ENCODE measurements at regions not wholly inside any gene's neighbourhood (a gene's known extent, or its start where the extent isn't known, plus 50 kb on each side); places are given as distances from the start of the nearest gene placed in this dataset.

DNA sequence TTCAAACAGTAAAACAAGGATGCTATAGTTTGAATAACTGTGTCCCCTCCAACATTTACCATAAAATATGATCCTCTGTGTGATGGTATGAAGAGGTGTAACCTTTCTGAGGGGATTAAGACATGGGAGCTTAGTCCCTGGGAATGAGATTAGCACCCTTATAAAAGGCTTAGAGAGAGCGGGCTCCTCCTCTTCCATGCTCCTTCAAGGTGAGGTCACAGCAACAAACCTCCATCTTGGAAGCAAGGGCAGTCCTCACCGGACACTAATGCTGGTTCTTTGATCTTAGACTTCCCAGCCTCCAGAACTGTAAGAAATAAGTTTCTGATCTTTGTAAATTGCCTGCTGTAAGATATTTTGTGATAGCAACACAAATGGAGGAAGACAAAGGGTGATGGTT lies 700.3 kb downstream of the TMEM182 start:
- FAIRE-seq, result no peak
- DNase-seq (ENCODE audit: insufficient read length, low spot score), result no peak

DNA sequence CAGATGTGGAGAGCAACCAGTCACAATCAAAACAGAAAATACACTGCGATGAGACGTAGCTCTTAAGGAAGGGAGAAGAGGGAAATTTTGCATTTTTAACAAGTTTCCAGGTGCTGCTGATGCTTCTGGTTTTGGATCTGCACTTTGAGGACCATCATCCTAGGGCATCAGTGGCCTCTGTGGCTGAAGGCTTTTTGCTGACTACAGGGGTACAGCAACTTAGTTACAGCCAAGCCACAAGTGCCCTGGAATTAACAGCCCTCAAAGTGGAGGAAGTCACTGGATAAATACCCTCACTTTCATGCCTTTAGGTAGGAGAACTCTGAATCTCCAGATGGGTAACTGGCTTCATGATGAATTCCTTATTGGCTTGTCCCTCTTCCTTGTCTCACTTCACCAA lies 700.9 kb downstream of the TMEM182 start:
- no peak for FAIRE-seq
- DNase-seq (ENCODE audit: insufficient read length, low spot score), result no peak

- FAIRE-seq (no peak), DNase-seq (ENCODE audit: insufficient read length, low spot score) (no peak)
These were observed 703.0 kb downstream of the TMEM182 start for GRCh38 chr2:103464831-103465230.

GRCh38 chr2:103469800-103470199 lies 708.0 kb downstream of the TMEM182 start:
- no peak for DNase-seq (ENCODE audit: insufficient read length, low spot score)
- FAIRE-seq, result no peak

DNA sequence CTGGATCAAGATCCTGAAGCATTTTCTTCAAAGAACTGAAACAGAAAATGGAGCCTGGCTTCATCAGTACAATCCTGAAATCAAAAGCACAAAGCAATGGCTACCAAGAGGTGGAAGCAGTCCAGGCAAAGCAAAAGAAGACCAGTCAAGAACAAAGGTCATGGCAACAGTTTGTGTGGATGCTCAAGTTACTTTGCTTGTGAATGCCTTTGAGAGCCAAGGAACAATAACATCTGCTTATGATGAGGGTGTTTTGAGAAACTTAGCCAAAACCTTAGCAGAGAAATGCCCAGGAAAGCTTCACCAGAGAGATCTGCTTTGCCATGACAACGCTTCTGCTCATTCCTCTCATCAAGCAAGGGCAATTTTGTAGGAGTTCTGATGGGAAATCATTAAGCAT lies 723.1 kb downstream of the TMEM182 start:
- FAIRE-seq, result no peak

DNA sequence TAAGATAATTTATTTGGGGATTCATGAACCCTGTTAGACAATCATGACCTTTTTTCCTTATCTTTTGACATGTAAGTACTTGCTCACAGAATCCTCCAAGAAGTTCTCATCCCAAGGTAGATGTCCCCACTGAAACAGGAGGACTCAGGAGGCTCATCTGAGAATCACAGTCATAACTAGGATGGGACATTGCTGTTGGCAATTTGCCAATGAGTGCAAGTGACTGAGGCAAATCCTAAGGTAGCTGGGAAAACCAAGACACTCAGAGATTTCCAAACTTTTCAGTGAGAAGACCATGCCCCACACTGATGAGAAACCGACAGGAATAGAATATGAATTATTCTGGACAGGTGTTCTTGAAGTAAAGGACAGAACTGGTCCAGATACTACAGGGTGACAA lies 735.0 kb downstream of the TMEM182 start:
- no peak for DNase-seq (ENCODE audit: insufficient read length, low spot score)
- no peak for FAIRE-seq

More for the DNA sequence above, 723.1 kb downstream of the TMEM182 start:
- no peak for DNase-seq (ENCODE audit: insufficient read length, low spot score)

DNA sequence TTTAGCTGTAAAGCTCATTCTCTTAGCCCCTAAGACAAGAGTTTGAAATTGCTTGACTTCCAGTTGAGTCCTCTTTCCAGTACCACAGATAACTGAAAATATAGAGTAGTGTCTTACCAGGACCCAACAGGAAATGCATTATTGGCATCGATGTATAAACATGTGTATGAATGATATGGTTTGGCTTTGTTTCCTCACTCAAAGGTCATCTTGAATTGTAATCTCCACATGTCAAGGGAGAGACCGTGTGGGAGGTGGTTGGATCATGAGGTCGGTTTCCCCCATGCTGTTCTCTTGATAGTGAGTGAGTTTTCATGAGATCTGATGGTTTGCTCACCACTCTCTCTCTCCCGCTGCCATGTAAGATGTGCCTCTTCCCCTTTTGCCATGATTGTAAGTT lies 745.0 kb downstream of the TMEM182 start:
- FAIRE-seq, result no peak
- DNase-seq (ENCODE audit: insufficient read length, low spot score), result no peak

- DNase-seq (ENCODE audit: insufficient read length, low spot score) (no peak), FAIRE-seq (no peak)
These were observed 750.6 kb downstream of the TMEM182 start for GRCh38 chr2:103512442-103512841.

DNA sequence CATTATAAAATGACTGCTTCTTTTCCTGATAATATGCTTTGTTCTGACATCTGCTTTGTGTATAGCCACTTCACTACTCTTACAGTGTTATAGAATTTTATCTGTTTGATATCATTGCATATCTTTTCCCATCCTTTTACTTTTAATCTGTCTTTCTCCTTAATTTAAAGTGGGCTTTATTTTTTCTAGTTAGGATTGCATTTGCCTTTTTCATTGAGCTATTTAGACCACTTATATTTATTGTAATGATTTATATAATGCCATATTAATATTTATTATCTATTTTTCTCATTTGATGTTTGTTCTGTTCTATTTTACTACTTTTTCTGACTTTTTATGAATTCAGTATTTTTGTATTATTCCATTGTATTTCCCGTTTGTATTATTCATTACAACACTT lies 758.7 kb downstream of the TMEM182 start:
- FAIRE-seq, result no peak
- DNase-seq (ENCODE audit: insufficient read length, low spot score), result no peak

DNA sequence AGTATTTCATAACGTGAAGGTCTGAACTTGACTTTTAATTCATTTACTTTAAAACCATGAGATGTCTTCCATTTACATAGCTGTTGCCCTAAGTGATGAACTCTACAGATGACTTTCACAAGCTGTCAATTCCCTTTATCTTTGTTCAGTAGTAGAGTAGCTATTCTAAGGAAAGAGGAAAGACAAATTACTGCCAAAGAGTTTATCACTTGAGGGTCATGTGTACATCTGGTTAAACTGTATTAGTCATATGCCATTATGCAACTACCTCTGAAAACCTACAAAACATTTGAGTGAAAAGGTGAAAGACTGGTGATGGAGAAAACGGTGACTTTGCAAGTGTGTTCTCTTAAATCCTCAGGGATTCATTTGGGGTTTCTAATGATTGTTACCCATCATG lies 763.9 kb downstream of the TMEM182 start:
- DNase-seq (ENCODE audit: insufficient read length, low spot score) (no peak), FAIRE-seq (no peak)

GRCh38 chr2:103526757-103527156 lies 764.9 kb downstream of the TMEM182 start:
- no peak for DNase-seq (ENCODE audit: insufficient read length, low spot score)
- no peak for FAIRE-seq

GRCh38 chr2:103527278-103527677 lies 765.4 kb downstream of the TMEM182 start:
- FAIRE-seq, result no peak
- DNase-seq (ENCODE audit: insufficient read length, low spot score), result no peak

- DNase-seq (ENCODE audit: insufficient read length, low spot score) (no peak), FAIRE-seq (no peak)
These were observed 768.1 kb downstream of the TMEM182 start for GRCh38 chr2:103529798-103530502.

DNA sequence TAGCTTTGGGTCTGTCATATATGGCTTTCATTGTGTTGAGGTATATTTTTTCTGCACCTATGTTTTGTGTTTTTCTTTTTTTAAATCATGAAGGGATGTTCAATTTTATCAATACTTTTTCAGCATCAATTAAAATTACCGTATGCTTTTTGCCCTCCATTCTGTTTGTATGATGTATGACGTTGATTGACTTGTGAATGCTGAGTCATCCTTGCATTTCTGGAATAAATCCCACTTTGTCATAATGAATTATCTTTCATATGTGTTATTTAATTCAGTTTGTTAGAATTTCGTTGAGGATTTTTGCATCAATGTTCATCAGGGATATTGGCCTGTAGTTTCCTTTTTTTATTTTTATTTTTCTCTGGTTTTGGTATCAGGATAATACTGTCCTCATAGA lies 790.9 kb downstream of the TMEM182 start:
- DNase-seq (ENCODE audit: insufficient read length, low spot score), result no peak
- FAIRE-seq, result no peak

GRCh38 chr2:103594823-103595222 lies 833.0 kb downstream of the TMEM182 start:
- no peak for FAIRE-seq
- DNase-seq (ENCODE audit: insufficient read length, low spot score), result no peak

DNA sequence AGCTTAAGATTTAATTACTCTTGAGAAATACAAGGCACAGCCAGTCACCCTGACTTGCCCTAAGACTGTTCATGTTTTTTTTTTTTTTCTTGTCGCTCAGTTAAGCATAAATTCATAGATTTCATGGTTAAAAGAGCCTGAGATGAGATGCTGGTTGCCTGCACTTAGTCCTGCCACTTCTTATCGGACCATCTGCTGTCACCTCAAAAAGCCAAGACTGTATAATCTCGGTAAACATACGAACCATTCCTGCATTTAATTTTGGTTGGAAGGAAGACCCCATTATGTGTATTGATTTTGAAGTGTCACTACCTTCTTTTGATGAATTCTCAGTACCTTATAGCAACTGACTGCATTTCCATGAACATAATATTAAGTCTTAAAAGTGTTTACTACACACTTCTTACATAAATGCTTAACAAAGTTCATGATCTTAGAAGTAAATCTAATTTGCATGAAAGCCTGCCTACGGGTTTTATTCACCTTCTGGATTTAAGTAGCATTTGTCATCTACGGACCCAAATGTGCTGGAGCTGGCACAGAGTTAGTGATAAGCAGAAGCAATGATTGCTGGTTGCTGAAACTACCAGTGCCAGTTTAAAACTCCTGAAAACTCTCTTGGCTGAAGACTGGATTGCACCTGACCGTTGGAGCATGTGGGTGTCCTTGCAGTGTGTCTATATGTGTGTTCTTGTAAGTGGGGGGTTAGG lies 843.4 kb downstream of the TMEM182 start:
- no peak for DNase-seq (ENCODE audit: insufficient read length, low spot score)
- FAIRE-seq, result no peak

DNA sequence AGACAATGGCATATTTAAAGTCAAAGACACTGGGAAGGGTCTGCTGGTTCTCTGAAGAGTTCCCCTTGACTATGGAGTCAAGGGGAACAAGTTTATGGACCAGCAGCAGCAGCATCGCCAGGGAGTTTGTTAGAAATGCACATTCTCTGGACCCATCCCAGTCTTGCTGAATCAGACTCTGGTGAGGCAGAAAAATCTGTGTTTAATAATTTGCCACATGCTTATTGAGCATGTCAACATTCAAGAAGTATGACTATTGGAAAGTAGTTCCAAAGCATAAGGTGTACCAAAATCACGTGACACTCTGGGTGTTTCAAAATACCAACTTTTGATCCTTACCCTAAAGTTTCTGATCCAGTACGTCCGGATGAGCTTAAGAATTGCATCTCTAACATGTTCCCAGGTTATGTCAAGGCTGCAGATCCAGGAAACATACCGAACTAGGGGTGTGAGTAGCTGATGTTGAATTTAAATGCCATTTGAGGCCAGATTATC lies 853.8 kb downstream of the TMEM182 start:
- FAIRE-seq (no peak), DNase-seq (ENCODE audit: insufficient read length, low spot score) (no peak)

DNA sequence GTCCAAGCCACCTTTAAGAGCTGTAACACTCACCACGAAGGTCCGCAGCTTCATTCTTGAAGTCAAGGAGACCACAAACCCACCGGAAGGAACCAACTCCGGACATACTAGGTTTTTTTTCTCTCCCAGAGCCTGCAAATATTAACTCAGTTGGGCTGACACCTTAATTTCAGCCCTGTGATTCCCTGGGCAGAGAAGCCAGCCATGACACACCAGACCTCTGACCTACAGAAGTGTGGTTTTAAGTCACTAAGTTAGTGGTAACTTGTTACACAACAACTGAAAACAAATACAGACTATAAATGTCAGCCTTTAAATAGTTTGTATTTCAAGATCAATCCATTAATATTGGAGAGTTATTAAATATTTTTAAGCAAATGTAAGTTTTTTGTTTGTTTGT lies 855.1 kb downstream of the TMEM182 start:
- DNase-seq (ENCODE audit: insufficient read length, low spot score) (no peak), FAIRE-seq (no peak)

GRCh38 chr2:103618112-103618511 lies 856.3 kb downstream of the TMEM182 start:
- DNase-seq (ENCODE audit: insufficient read length, low spot score) (no peak), FAIRE-seq (no peak)

GRCh38 chr2:103627301-103627700 lies 865.5 kb downstream of the TMEM182 start:
- FAIRE-seq (no peak), DNase-seq (ENCODE audit: insufficient read length, low spot score) (no peak)

GRCh38 chr2:103638978-103639377 lies 877.1 kb downstream of the TMEM182 start:
- no peak for FAIRE-seq

GRCh38 chr2:103656558-103656957 lies 894.7 kb downstream of the TMEM182 start:
- DNase-seq (ENCODE audit: insufficient read length, low spot score) (no peak), FAIRE-seq (no peak)

More at GRCh38 chr2:103638978-103639377, 877.1 kb downstream of the TMEM182 start:
- DNase-seq (ENCODE audit: insufficient read length, low spot score), result no peak
